HG03439 (cell line): ENCODE measurements at regions not wholly inside any gene's neighbourhood (a gene's known extent, or its start where the extent isn't known, plus 50 kb on each side); places are given as distances from the start of the nearest gene placed in this dataset.

ENCODE experiments used
- ATAC-seq: cut with Tn5 transposase; IDR thresholded peaks from one replicate; pipeline ENCODE4 v1.9.1; 2021; ENCODE audit warnings: mild to moderate bottlenecking, moderate library complexity; ENCODE audit not compliant: unreplicated experiment

- no peak for ATAC-seq
These were observed 155.1 kb upstream of the CAMK1G start for GRCh38 chr1:209428241-209428921.

- ATAC-seq = no peak
These were observed 153.9 kb upstream of the CAMK1G start for GRCh38 chr1:209429611-209430010.

- ATAC-seq = no peak
These were observed 153.4 kb upstream of the CAMK1G start for GRCh38 chr1:209430107-209430506.

- no peak for ATAC-seq
These were observed 152.7 kb upstream of the CAMK1G start for GRCh38 chr1:209430821-209431259.

- no peak for ATAC-seq
These were observed 152.1 kb upstream of the CAMK1G start for GRCh38 chr1:209431402-209431801.

GRCh38 chr1:209431813-209432442, 151.6 kb upstream of the CAMK1G start:
- ATAC-seq = no peak

GRCh38 chr1:209432443-209432825, 151.1 kb upstream of the CAMK1G start:
- ATAC-seq = no peak

- ATAC-seq = no peak
These were observed 149.9 kb upstream of the CAMK1G start for GRCh38 chr1:209433649-209434031.

- ATAC-seq = no peak
These were observed 149.4 kb upstream of the CAMK1G start for GRCh38 chr1:209434066-209434465.

GRCh38 chr1:209434631-209435217, 148.8 kb upstream of the CAMK1G start:
- ATAC-seq = no peak

- ATAC-seq = no peak
These were observed 147.6 kb upstream of the CAMK1G start for GRCh38 chr1:209435654-209436566.

- no peak for ATAC-seq
These were observed 143.7 kb upstream of the CAMK1G start for GRCh38 chr1:209439828-209440227.

- ATAC-seq = no peak
These were observed 140.1 kb upstream of the CAMK1G start for GRCh38 chr1:209443361-209443931.

GRCh38 chr1:209443975-209444651, 139.4 kb upstream of the CAMK1G start:
- no peak for ATAC-seq

GRCh38 chr1:209444961-209445360, 138.6 kb upstream of the CAMK1G start:
- ATAC-seq = no peak

- ATAC-seq = no peak
These were observed 137.9 kb upstream of the CAMK1G start for GRCh38 chr1:209445576-209445975.

GRCh38 chr1:209446356-209446755, 137.2 kb upstream of the CAMK1G start:
- no peak for ATAC-seq

GRCh38 chr1:209454340-209454994, 129.0 kb upstream of the CAMK1G start:
- no peak for ATAC-seq

GRCh38 chr1:209455145-209455544, 128.4 kb upstream of the CAMK1G start:
- ATAC-seq = no peak
